ENCODE measurements at regions not wholly inside any gene's neighbourhood (a gene's known extent, or its start where the extent isn't known, plus 50 kb on each side); places are given as distances from the start of the nearest gene placed in this dataset.

- DNase-seq, result no peak
These were observed 115.0 kb upstream of the ZNF507 start for GRCh38 chr19:32230441-32230840.

GRCh38 chr19:32231020-32231419 lies 114.4 kb upstream of the ZNF507 start:
- no peak for DNase-seq

- no peak for DNase-seq
These were observed 113.7 kb upstream of the ZNF507 start for GRCh38 chr19:32231691-32232090.

GRCh38 chr19:32232449-32232848 lies 113.0 kb upstream of the ZNF507 start:
- DNase-seq, result no peak

- DNase-seq, result no peak
These were observed 112.3 kb upstream of the ZNF507 start for GRCh38 chr19:32233091-32233490.

- DNase-seq, result no peak
These were observed 111.5 kb upstream of the ZNF507 start for GRCh38 chr19:32233885-32234284.

- no peak for DNase-seq
These were observed 110.7 kb upstream of the ZNF507 start for GRCh38 chr19:32234663-32235217.

- DNase-seq, result no peak
These were observed 107.3 kb upstream of the ZNF507 start for GRCh38 chr19:32238076-32238475.

GRCh38 chr19:32240316-32240715 lies 105.1 kb upstream of the ZNF507 start:
- DNase-seq, result no peak

- DNase-seq, result no peak
These were observed 104.1 kb upstream of the ZNF507 start for GRCh38 chr19:32241306-32241705.

GRCh38 chr19:32241932-32242710 lies 103.3 kb upstream of the ZNF507 start:
- no peak for DNase-seq

GRCh38 chr19:32246006-32246405 lies 99.4 kb upstream of the ZNF507 start:
- DNase-seq, result no peak

GRCh38 chr19:32251634-32252332 lies 93.6 kb upstream of the ZNF507 start:
- DNase-seq, result no peak

- DNase-seq, result no peak
These were observed 93.1 kb upstream of the ZNF507 start for GRCh38 chr19:32252333-32252669.

- DNase-seq, result no peak
These were observed 91.5 kb upstream of the ZNF507 start for GRCh38 chr19:32253683-32254508.

- DNase-seq, result no peak
These were observed 90.9 kb upstream of the ZNF507 start for GRCh38 chr19:32254509-32254890.

- DNase-seq, result no peak
These were observed 89.7 kb upstream of the ZNF507 start for GRCh38 chr19:32255536-32256295.

GRCh38 chr19:32256341-32256975 lies 89.0 kb upstream of the ZNF507 start:
- no peak for DNase-seq

GRCh38 chr19:32257326-32258073 lies 87.9 kb upstream of the ZNF507 start:
- DNase-seq, result no peak

GRCh38 chr19:32258167-32258566 lies 87.2 kb upstream of the ZNF507 start:
- no peak for DNase-seq

- DNase-seq, result no peak
These were observed 80.8 kb upstream of the ZNF507 start for GRCh38 chr19:32264568-32264967.

All from activated CD4-positive, alpha-beta T cell treated with anti-CD3 and anti-CD28 coated beads for 4 hours (primary cell).